HAP-1 (cell line): ENCODE measurements at regions not wholly inside any gene's neighbourhood (a gene's known extent, or its start where the extent isn't known, plus 50 kb on each side); places are given as distances from the start of the nearest gene placed in this dataset.
"Not testable (repeated sequence)": the region's sequence is repeated elsewhere in the genome, so short reads cannot be mapped to it uniquely, and the experiment has no call there.

Experiments
- DNase-seq, 2 experiments: peaks; one replicate each; pipeline ENCODE4 v3.0.0-alpha.2; 2016 to 2020; ENCODE audit warnings: low spot score in 2 of 2
- H3K27me3 ChIP-seq: fragments of 250-450 bp; sonication (Bioruptor Pico); 2 replicates; pipeline ENCODE4 v1.5.1; 2020; ENCODE audit warnings: low read depth, mild to moderate bottlenecking, moderate library complexity
- H3K36me3 ChIP-seq: fragments of 250-450 bp; sonication (Bioruptor Pico); replicated peaks from 2 replicates; pipeline ENCODE4 v1.5.1; 2020; ENCODE audit warnings: mild to moderate bottlenecking
- H3K4me1 ChIP-seq: fragments of 250-450 bp; sonication (Bioruptor Pico); 2 replicates; pipeline ENCODE4 v1.5.1; 2020; ENCODE audit warnings: mild to moderate bottlenecking
- H3K4me3 ChIP-seq: fragments of 250-450 bp; sonication (Bioruptor Pico); 2 replicates; pipeline ENCODE4 v1.5.1; 2020; ENCODE audit warnings: mild to moderate bottlenecking, moderate library complexity
- H3K9me3 ChIP-seq: fragments of 250-450 bp; sonication (Bioruptor Pico); 2 replicates; pipeline ENCODE4 v1.5.1; 2020; ENCODE audit warnings: mild to moderate bottlenecking, moderate library complexity
- in situ Hi-C: fragments of 300-500 bp; cut with MboI; formaldehyde crosslinking; loops from 3 replicates; pipeline ENCODE4 v1.14.3; 2020; ENCODE audit warnings: low sequenced_read_pairs, inconsistent platforms, mixed read lengths

GRCh38 chrX:40788698-40789097, 53.4 kb upstream of the MED14 start:
- in situ Hi-C loops, H3K4me3 ChIP-seq, H3K36me3 ChIP-seq, H3K4me1 ChIP-seq, H3K27me3 ChIP-seq, H3K9me3 ChIP-seq, DNase-seq: not testable (repeated sequence)

- in situ Hi-C loops: no loop called here
- no peaks in the 10 kb centered on the region for H3K9me3 ChIP-seq
These were observed 57.1 kb upstream of the MED14 start for GRCh38 chrX:40792433-40792832.

DNA sequence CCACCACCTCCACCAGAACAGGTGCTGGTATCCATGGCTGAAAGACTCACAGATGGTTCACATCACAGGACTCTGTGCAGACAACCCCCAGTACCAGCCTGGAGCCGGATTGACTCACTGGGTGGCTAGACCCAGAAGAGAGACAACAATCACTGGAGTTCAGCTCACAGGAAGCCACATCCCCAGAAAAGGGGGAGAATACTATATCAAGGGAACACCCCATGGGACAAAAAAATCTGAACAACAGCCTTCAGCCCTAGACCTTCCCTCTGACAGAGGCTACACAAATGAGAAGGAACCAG, 59.4 kb upstream of the MED14 start:
- H3K36me3 ChIP-seq, in situ Hi-C loops, H3K27me3 ChIP-seq, H3K4me3 ChIP-seq, H3K9me3 ChIP-seq, DNase-seq: not testable (repeated sequence)
- H3K4me1 ChIP-seq: peaks cover 11% of the 10 kb centered on the region

More at GRCh38 chrX:40792433-40792832, 57.1 kb upstream of the MED14 start:
- Histone ChIP-seq H3K27me3 (no peaks in the 10 kb centered on the region), H3K36me3 (no peaks in the 10 kb centered on the region), H3K4me1 (peaks cover 11% of the 10 kb centered on the region), H3K4me3 (no peak overlapping the region)
- DNase-seq: no peak

DNA sequence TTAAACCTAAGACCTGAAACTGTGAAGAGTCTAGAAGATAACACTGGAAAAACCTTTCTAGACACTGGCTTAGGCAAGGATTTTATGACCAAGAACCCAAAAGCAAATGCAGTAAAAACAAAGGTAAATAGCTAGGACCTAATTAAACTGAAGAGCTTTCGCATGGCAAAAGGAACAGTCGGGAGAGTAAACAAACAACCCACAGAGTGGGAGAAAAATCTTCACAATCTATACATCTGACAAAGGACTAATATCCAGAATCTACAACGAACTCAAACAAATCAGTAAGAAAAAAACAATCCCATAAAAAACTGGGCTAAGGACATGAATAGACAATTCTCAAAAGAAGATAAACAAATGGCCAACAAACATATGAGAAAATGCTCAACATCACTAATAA, 64.4 kb upstream of the MED14 start:
- DNase-seq, H3K9me3 ChIP-seq, H3K4me3 ChIP-seq, in situ Hi-C loops, H3K36me3 ChIP-seq, H3K4me1 ChIP-seq, H3K27me3 ChIP-seq: not testable (repeated sequence)

- H3K27me3 ChIP-seq: no peaks in the 10 kb centered on the region
- no peaks in the 10 kb centered on the region for H3K36me3 ChIP-seq
- no peaks in the 10 kb centered on the region; the same call in 1 of the 2 replicates for H3K9me3 ChIP-seq
- in situ Hi-C loops: no loop called here
- H3K4me1 ChIP-seq: no peaks in the 10 kb centered on the region
- H3K4me3 ChIP-seq: no peak overlapping the region
- no peak for DNase-seq
These were observed 70.1 kb upstream of the MED14 start for GRCh38 chrX:40805404-40805803.

GRCh38 chrX:40806513-40807220, 71.3 kb upstream of the MED14 start:
- DNase-seq: no peak
- no peak overlapping the region for H3K4me3 ChIP-seq
- H3K4me1 ChIP-seq: no peaks in the 10 kb centered on the region
- no peaks in the 10 kb centered on the region for H3K36me3 ChIP-seq
- no peaks in the 10 kb centered on the region; the same call in 1 of the 2 replicates for H3K9me3 ChIP-seq
- in situ Hi-C loops: no loop called here
- H3K27me3 ChIP-seq: no peaks in the 10 kb centered on the region

GRCh38 chrX:40807384-40807783, 72.0 kb upstream of the MED14 start:
- no peak for DNase-seq
- Histone ChIP-seq H3K4me3 (no peak overlapping the region), H3K4me1 (peaks cover 5% of the 10 kb centered on the region), H3K36me3 (no peaks in the 10 kb centered on the region), H3K27me3 (no peaks in the 10 kb centered on the region), H3K9me3 (no peaks in the 10 kb centered on the region; the same call in 1 of the 2 replicates)
- in situ Hi-C loops: no loop called here

DNA sequence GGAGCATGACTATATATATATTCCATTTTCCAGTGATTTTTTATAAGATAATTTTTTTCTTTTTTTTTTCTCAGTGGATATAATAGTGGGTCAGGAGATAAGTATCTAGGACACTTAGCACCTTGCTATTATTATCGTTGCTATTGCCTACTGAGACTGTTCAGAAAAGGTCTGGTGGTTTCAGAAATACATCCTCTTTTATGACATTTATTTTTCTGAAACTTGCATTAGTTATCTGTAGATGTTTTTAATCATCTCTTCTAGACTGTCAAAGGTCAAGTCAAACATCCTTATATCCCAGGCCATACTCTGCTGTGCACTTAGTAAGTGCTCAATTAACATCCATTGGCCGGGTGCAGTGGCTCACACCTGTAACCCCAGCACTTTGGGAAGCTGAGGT, 72.9 kb upstream of the MED14 start:
- H3K4me1 ChIP-seq: peaks cover 8% of the 10 kb centered on the region
- no peaks in the 10 kb centered on the region for H3K27me3 ChIP-seq
- no peaks in the 10 kb centered on the region; the same call in 1 of the 2 replicates for H3K9me3 ChIP-seq
- in situ Hi-C loops: no loop called here
- no peak overlapping the region for H3K4me3 ChIP-seq
- no peak for DNase-seq
- no peaks in the 10 kb centered on the region for H3K36me3 ChIP-seq

DNA sequence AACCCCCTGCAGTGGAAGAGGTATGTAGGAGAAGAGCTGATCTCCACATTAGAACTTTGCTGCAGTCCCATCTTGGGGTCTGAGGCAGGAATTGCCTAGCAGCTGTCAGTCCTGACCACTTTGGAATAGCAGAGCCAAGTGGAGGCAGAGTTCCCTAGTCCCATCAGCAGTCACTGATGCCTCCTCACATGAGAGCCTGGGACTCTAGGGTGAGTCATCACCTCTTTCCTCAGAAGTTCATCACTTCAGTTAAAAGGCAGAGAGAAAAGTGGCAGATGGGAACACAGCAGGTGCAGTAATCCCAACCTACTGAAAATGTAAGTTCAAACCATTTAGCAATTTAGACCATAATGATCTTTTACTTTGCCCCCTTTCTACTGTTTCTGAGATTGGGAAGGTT, 73.9 kb upstream of the MED14 start:
- no peak overlapping the region for H3K4me3 ChIP-seq
- peaks cover 8% of the 10 kb centered on the region for H3K4me1 ChIP-seq
- no peaks in the 10 kb centered on the region for H3K27me3 ChIP-seq
- H3K9me3 ChIP-seq: no peaks in the 10 kb centered on the region
- no peaks in the 10 kb centered on the region for H3K36me3 ChIP-seq
- no peak for DNase-seq
- in situ Hi-C loops: no loop called here

GRCh38 chrX:40815045-40815444, 79.7 kb upstream of the MED14 start:
- H3K27me3 ChIP-seq, H3K9me3 ChIP-seq, H3K4me3 ChIP-seq, H3K36me3 ChIP-seq, in situ Hi-C loops, DNase-seq: not testable (repeated sequence)
- peaks cover 20% of the 10 kb centered on the region for H3K4me1 ChIP-seq

- no peaks in the 10 kb centered on the region for H3K36me3 ChIP-seq
- no peak overlapping the region for H3K4me3 ChIP-seq
- DNase-seq: peak; percentile 8 to 22
- H3K27me3 ChIP-seq: no peaks in the 10 kb centered on the region
- no peaks in the 10 kb centered on the region for H3K9me3 ChIP-seq
- in situ Hi-C loops: no loop called here
- H3K4me1 ChIP-seq: peaks cover 21% of the 10 kb centered on the region
These were observed 81.6 kb upstream of the MED14 start for GRCh38 chrX:40816906-40817305.

DNA sequence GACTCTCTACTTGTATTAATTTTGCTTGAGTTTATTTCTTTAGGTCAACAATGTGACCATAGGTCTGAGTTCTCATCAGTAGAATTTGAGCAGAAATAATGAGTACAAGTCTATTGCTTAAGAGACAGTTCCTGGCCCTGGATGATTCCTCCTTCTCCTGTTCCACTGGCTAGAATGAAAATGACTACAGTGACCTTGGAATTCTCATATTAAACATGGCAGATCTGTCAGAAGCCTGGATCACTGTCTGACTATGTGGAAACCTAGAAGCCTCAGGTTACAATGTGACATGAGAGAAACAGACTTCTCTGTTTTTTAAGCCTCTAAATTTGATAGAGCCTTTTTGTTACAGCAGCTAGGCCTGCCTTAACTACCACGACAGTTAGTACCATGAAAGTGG, 82.9 kb upstream of the MED14 start:
- no peaks in the 10 kb centered on the region for H3K36me3 ChIP-seq
- in situ Hi-C loops: no loop called here

DNA sequence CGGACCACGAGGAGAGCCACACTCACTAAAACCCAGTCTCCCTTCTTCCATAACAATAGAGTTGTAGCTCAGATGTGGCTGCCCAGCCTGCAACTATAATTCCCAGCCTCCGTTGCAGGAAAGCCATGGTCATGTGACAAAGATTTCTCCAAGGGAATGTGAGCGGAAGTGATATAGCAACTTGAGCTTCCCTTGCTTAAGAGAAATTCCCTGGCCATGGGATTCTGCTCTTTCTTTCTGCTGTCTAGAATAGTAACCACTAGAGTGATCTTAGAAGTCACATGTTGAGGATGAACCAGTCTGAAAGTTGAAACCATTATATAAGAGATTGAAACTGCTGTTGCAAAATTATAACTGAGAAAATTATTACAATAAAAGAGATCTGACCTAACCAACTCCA, 86.4 kb upstream of the MED14 start:
- H3K36me3 ChIP-seq: no peaks in the 10 kb centered on the region

More for the DNA sequence above, 82.9 kb upstream of the MED14 start:
- no peak for DNase-seq
- H3K4me1 ChIP-seq: peaks cover 15% of the 10 kb centered on the region
- no peaks in the 10 kb centered on the region for H3K27me3 ChIP-seq
- no peaks in the 10 kb centered on the region for H3K9me3 ChIP-seq
- no peak overlapping the region for H3K4me3 ChIP-seq

GRCh38 chrX:40827331-40827730, 92.0 kb upstream of the MED14 start:
- peaks cover 8% of the 10 kb centered on the region for H3K4me1 ChIP-seq
- no peak overlapping the region for H3K4me3 ChIP-seq
- DNase-seq: no peak
- no peaks in the 10 kb centered on the region for H3K36me3 ChIP-seq
- no peaks in the 10 kb centered on the region for H3K9me3 ChIP-seq
- in situ Hi-C loops: no loop called here
- no peaks in the 10 kb centered on the region for H3K27me3 ChIP-seq

More for the DNA sequence above, 86.4 kb upstream of the MED14 start:
- Histone ChIP-seq H3K9me3 (no peaks in the 10 kb centered on the region), H3K4me3 (no peak overlapping the region), H3K27me3 (no peaks in the 10 kb centered on the region), H3K4me1 (peaks cover 18% of the 10 kb centered on the region)
- DNase-seq: no peak
- in situ Hi-C loops: no loop called here

DNA sequence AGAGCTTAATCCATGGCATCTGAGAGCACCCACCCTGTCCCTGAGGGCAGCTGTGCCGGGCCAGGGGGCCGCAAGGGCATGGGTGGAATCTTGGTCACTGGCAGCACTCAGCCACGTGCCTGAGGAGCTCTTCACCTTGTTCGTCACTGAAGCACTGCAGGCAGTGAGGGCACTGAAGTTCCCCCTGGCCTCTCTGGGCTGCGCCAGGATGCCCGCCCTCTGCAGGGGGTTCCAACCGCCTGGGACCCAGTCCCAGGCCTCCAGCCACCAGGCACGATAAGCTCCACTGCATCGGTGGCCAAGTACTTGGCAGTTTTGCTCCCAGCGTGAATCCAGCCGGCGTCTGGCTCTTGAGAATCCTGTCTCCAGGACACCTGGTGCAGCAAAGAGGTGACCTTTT, 96.4 kb upstream of the MED14 start:
- no peaks in the 10 kb centered on the region for H3K9me3 ChIP-seq
- H3K36me3 ChIP-seq: no peaks in the 10 kb centered on the region
- H3K4me3 ChIP-seq: no peak overlapping the region
- H3K27me3 ChIP-seq: no peaks in the 10 kb centered on the region
- no peak for DNase-seq
- in situ Hi-C loops: no loop called here
- peaks cover 4% of the 10 kb centered on the region; the same call in 1 of the 2 replicates for H3K4me1 ChIP-seq
